ENCODE measurements at regions not wholly inside any gene's neighbourhood (a gene's known extent, or its start where the extent isn't known, plus 50 kb on each side); places are given as distances from the start of the nearest gene placed in this dataset.
"Not testable (repeated sequence)": the region's sequence is repeated elsewhere in the genome, so short reads cannot be mapped to it uniquely, and the experiment has no call there.

GRCh38 chr5:29462241-29462640, 1731.2 kb upstream of the CDH6 start:
- no peak overlapping the region for H3K4me3 ChIP-seq
- no peaks in the 10 kb centered on the region for H3K27me3 ChIP-seq
- H3K4me1 ChIP-seq = no peaks in the 10 kb centered on the region
- H3K9me3 ChIP-seq = peaks cover 0 to 3% (median 0%) of the 10 kb centered on the region in 4 donors
- no peak for DNase-seq
- H3K36me3 ChIP-seq = no peaks in the 10 kb centered on the region
- H3K27ac ChIP-seq = no peak overlapping the region
- TF ChIP-seq POLR2A (IDR thresholded peaks at IDR 0.05) = no peak
- no peak for TF ChIP-seq CTCF (IDR thresholded peaks at IDR 0.05)

- TF ChIP-seq CTCF (IDR thresholded peaks at IDR 0.05) (no peak), POLR2A (IDR thresholded peaks at IDR 0.05) (no peak)
- Histone ChIP-seq H3K27me3 (no peaks in the 10 kb centered on the region), H3K4me1 (no peaks in the 10 kb centered on the region), H3K9me3 (peaks cover 0 to 3% (median 0%) of the 10 kb centered on the region in 4 donors), H3K4me3 (no peak overlapping the region), H3K36me3 (no peaks in the 10 kb centered on the region), H3K27ac (no peak overlapping the region)
- no peak for DNase-seq
Observed at GRCh38 chr5:29460971-29461559, 1732.4 kb upstream of the CDH6 start.

GRCh38 chr5:29451004-29451403, 1742.5 kb upstream of the CDH6 start:
- not testable (repeated sequence) for H3K4me3 ChIP-seq, H3K27ac ChIP-seq, DNase-seq, H3K36me3 ChIP-seq, H3K9me3 ChIP-seq, H3K4me1 ChIP-seq, H3K27me3 ChIP-seq

GRCh38 chr5:29414681-29415080, 1778.8 kb upstream of the CDH6 start:
- TF ChIP-seq CTCF (IDR thresholded peaks at IDR 0.05) = no peak
- TF ChIP-seq POLR2A (IDR thresholded peaks at IDR 0.05) = no peak
- H3K9me3 ChIP-seq = no peaks in the 10 kb centered on the region
- no peak overlapping the region for H3K4me3 ChIP-seq
- no peaks in the 10 kb centered on the region for H3K27me3 ChIP-seq
- H3K27ac ChIP-seq = no peak overlapping the region
- no peak for DNase-seq
- H3K4me1 ChIP-seq = no peaks in the 10 kb centered on the region
- H3K36me3 ChIP-seq = no peaks in the 10 kb centered on the region

GRCh38 chr5:29412979-29413378, 1780.5 kb upstream of the CDH6 start:
- Histone ChIP-seq H3K27ac (no peak overlapping the region), H3K36me3 (no peaks in the 10 kb centered on the region), H3K9me3 (no peaks in the 10 kb centered on the region), H3K4me3 (no peak overlapping the region), H3K27me3 (no peaks in the 10 kb centered on the region), H3K4me1 (no peaks in the 10 kb centered on the region)
- no peak for TF ChIP-seq POLR2A (IDR thresholded peaks at IDR 0.05)
- no peak for TF ChIP-seq CTCF (IDR thresholded peaks at IDR 0.05)
- no peak for DNase-seq

- Histone ChIP-seq H3K9me3 (no peaks in the 10 kb centered on the region), H3K27ac (no peak overlapping the region), H3K36me3 (no peaks in the 10 kb centered on the region), H3K4me1 (no peaks in the 10 kb centered on the region), H3K27me3 (no peaks in the 10 kb centered on the region), H3K4me3 (no peak overlapping the region)
- TF ChIP-seq CTCF (IDR thresholded peaks at IDR 0.05) = no peak
- no peak for TF ChIP-seq POLR2A (IDR thresholded peaks at IDR 0.05)
- no peak for DNase-seq
Observed at GRCh38 chr5:29402270-29402669, 1791.2 kb upstream of the CDH6 start.

Data from Peyer's patch (tissue), 4 donors.